ENCODE measurements at regions not wholly inside any gene's neighbourhood (a gene's known extent, or its start where the extent isn't known, plus 50 kb on each side); places are given as distances from the start of the nearest gene placed in this dataset.

- TF ChIP-seq TAF1 (IDR thresholded peaks at IDR 0.05; ENCODE audit: low read depth, low read length) (no peak), POLR2A (IDR thresholded peaks at IDR 0.05; ENCODE audit: low read depth, low read length) (no peak), POLR2AphosphoS5 (IDR thresholded peaks at IDR 0.05; ENCODE audit: low read depth, low read length) (no peak), SPI1 (IDR thresholded peaks at IDR 0.05; ENCODE audit: low read depth, low read length) (no peak), PAX5 (IDR thresholded peaks at IDR 0.05; ENCODE audit: insufficient read depth, low read length, severe bottlenecking) (no peak), POU2F2 (IDR thresholded peaks at IDR 0.05; ENCODE audit: low read depth, low read length) (no peak)
Measured at GRCh38 chr5:42302186-42302585, 121.1 kb upstream of the GHR start.

All from GM12891 (cell line).